Upper lobe of left lung (tissue), 4 donors: ENCODE measurements at regions not wholly inside any gene's neighbourhood (a gene's known extent, or its start where the extent isn't known, plus 50 kb on each side); places are given as distances from the start of the nearest gene placed in this dataset.

Experiments used
- EP300 ChIP-seq, 4 donors: sonication (generic); formaldehyde crosslinking; IDR thresholded peaks; one replicate each; pipeline ENCODE4 v1.5.1; 2017; ENCODE audit warnings: antibody characterized with exemption in 4 of 4, control low read depth in 2 of 4
- POLR2A ChIP-seq, 4 donors: fragments of 450-650 bp; IDR thresholded peaks; one replicate each; pipeline ENCODE4 v1.5.1; 2016 to 2017; ENCODE audit warnings: antibody characterized with exemption in 4 of 4, mild to moderate bottlenecking in 2 of 4
- POLR2AphosphoS5 ChIP-seq, 2 donors: sonication (generic); formaldehyde crosslinking; IDR thresholded peaks; one replicate each; pipeline ENCODE4 v1.5.1; 2017; ENCODE audit warnings: antibody characterized with exemption in 2 of 2
- TF ChIP-seq, protein P1 (sequence below), 6 experiments: fragments of 450-650 bp in 4 of 6; fragments of 200-600 bp in 2 of 6; sonication (generic) in 2 of 6; IDR thresholded peaks; one replicate each; pipeline ENCODE4 v1.5.1; 2016 to 2019; ENCODE audit warnings: antibody characterized with exemption in 6 of 6

DNA sequence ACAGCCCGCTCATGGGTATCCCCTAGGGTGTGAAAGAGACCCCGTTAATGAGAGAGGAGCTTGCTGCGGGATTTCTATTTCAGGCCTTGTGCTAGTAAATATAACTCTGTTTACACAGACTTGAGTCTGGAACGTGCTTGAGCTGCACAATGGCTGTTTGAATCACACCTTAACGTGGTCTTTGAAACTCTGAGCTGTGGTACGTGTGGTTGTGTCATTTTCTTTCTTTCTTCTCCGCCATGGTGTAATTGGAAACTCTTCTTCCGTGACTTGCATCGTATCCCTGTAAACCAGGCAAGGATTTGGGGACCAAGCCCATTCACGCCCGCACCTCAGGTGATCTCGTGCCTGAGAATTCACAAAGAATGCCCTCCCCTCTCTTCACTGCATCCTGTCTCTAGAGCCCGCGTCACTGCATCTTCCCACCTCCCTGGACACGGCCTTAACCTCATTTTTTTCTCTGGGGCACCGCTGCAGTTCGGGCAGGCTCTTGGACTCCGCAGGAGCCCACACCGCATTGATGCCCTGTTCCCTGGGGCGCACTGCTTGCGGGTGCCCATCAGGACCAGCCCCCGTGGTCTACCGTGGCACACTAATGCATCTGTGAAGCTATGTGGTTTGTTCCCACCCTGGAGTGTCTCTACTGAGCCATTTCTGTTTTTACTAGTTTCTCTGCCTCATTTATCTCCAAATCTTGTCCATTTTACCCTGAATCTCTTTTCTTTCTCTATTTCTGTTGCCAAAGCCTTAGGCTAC lies 78.4 kb upstream of the PARP11 start:
- TF ChIP-seq, protein P1, sequence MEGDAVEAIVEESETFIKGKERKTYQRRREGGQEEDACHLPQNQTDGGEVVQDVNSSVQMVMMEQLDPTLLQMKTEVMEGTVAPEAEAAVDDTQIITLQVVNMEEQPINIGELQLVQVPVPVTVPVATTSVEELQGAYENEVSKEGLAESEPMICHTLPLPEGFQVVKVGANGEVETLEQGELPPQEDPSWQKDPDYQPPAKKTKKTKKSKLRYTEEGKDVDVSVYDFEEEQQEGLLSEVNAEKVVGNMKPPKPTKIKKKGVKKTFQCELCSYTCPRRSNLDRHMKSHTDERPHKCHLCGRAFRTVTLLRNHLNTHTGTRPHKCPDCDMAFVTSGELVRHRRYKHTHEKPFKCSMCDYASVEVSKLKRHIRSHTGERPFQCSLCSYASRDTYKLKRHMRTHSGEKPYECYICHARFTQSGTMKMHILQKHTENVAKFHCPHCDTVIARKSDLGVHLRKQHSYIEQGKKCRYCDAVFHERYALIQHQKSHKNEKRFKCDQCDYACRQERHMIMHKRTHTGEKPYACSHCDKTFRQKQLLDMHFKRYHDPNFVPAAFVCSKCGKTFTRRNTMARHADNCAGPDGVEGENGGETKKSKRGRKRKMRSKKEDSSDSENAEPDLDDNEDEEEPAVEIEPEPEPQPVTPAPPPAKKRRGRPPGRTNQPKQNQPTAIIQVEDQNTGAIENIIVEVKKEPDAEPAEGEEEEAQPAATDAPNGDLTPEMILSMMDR (IDR thresholded peaks at IDR 0.05) = no peak
- TF ChIP-seq POLR2A (IDR thresholded peaks at IDR 0.05) (no peak), POLR2AphosphoS5 (IDR thresholded peaks at IDR 0.05) (no peak), EP300 (IDR thresholded peaks at IDR 0.05) (no peak)
